Endothelial cell of umbilical vein (primary cell): ENCODE measurements at regions not wholly inside any gene's neighbourhood (a gene's known extent, or its start where the extent isn't known, plus 50 kb on each side); places are given as distances from the start of the nearest gene placed in this dataset.

Source experiments
- EZH2 ChIP-seq: IDR thresholded peaks from 2 replicates; pipeline ENCODE4 v1.6.1; 2012; ENCODE audit warnings: borderline replicate concordance, low read depth, mild to moderate bottlenecking, moderate library complexity, low read length, inconsistent platforms; ENCODE audit not compliant: severe bottlenecking
- GATA2 ChIP-seq: IDR thresholded peaks from 2 replicates; pipeline ENCODE4 v1.7.0; 2011; ENCODE audit warnings: low read depth, mild to moderate bottlenecking, moderate library complexity, mixed read lengths, low read length; ENCODE audit not compliant: insufficient read length, insufficient read depth
- JUN ChIP-seq: IDR thresholded peaks from 2 replicates; pipeline ENCODE4 v1.6.1; 2011; ENCODE audit warnings: borderline replicate concordance, low read depth; ENCODE audit not compliant: insufficient read length, insufficient read depth
- MAX ChIP-seq: IDR thresholded peaks from 2 replicates; pipeline ENCODE4 v1.6.1; 2011; ENCODE audit not compliant: insufficient read depth, insufficient read length
- MYC ChIP-seq: IDR thresholded peaks from one replicate; pipeline ENCODE4 v1.6.1; 2011; ENCODE audit warnings: mild to moderate bottlenecking, low read depth, low read length
- POLR2A ChIP-seq: IDR thresholded peaks from 2 replicates; pipeline ENCODE4 v1.6.1; 2012; ENCODE audit warnings: low read depth, mild to moderate bottlenecking, control low read depth, low read length
- POLR2AphosphoS5 ChIP-seq: IDR thresholded peaks from 2 replicates; pipeline ENCODE4 v1.6.1; 2012; ENCODE audit warnings: low read depth, mild to moderate bottlenecking, control low read depth, low read length, moderate library complexity; ENCODE audit not compliant: insufficient read depth
- TF ChIP-seq, protein P1 (sequence below), 2 donors: IDR thresholded peaks; 1 replicate in 1 of 2; 2 replicates in 1 of 2; pipeline ENCODE4 v1.5.1; 2011; ENCODE audit warnings: low read length in 2 of 2, mild to moderate bottlenecking in 2 of 2, moderate library complexity in 2 of 2, control low read depth in 1 of 2, inconsistent platforms in 1 of 2, low read depth in 1 of 2; ENCODE audit not compliant: insufficient read depth in 1 of 2; ENCODE audit errors: extremely low read depth in 1 of 2

DNA sequence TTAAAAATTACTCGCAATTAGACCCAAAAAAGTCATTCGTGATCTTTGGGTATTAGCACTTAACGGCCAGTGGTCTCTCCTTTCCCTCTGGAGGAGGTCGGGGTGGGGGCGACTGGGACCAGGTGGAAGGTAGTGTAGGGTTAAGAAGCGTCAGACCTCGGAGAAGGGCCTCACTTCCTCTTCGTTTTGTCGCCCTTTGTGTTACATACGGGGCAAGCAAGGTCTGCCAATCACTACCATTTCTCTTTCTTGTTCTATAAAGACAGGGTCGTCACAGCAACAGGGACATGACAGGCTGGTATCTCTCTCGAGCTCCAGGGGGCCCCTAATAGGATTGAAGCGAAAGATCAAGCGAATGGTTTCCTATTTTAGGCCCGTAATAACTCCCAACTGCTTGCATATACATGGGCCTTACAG is 136.6 kb downstream of the INSIG2 start:
- TF ChIP-seq POLR2A, result no peak
- TF ChIP-seq EZH2, result no peak
- no peak for TF ChIP-seq MAX
- TF ChIP-seq, protein P1, sequence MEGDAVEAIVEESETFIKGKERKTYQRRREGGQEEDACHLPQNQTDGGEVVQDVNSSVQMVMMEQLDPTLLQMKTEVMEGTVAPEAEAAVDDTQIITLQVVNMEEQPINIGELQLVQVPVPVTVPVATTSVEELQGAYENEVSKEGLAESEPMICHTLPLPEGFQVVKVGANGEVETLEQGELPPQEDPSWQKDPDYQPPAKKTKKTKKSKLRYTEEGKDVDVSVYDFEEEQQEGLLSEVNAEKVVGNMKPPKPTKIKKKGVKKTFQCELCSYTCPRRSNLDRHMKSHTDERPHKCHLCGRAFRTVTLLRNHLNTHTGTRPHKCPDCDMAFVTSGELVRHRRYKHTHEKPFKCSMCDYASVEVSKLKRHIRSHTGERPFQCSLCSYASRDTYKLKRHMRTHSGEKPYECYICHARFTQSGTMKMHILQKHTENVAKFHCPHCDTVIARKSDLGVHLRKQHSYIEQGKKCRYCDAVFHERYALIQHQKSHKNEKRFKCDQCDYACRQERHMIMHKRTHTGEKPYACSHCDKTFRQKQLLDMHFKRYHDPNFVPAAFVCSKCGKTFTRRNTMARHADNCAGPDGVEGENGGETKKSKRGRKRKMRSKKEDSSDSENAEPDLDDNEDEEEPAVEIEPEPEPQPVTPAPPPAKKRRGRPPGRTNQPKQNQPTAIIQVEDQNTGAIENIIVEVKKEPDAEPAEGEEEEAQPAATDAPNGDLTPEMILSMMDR (IDR thresholded peaks at IDR 0.05; ENCODE audit: extremely low read depth in 1 of 2, insufficient read depth in 1 of 2, low read depth in 1 of 2, low read length in 2 of 2), result no peak
- TF ChIP-seq JUN, result no peak
- TF ChIP-seq MYC, result no peak
- no peak for TF ChIP-seq POLR2AphosphoS5
- no peak for TF ChIP-seq GATA2
